Stimulated activated CD4-positive, alpha-beta T cell treated with anti-CD3 and anti-CD28 coated beads, TNF-alpha, amount 100 ng/mL, for 4 hours (primary cell): ENCODE measurements at regions not wholly inside any gene's neighbourhood (a gene's known extent, or its start where the extent isn't known, plus 50 kb on each side); places are given as distances from the start of the nearest gene placed in this dataset.

Source experiments
- DNase-seq, 3 experiments: peaks; one replicate each; pipeline ENCODE4 v3.0.0-alpha.2; 2020; ENCODE audit warnings: low read depth in 3 of 3

DNA sequence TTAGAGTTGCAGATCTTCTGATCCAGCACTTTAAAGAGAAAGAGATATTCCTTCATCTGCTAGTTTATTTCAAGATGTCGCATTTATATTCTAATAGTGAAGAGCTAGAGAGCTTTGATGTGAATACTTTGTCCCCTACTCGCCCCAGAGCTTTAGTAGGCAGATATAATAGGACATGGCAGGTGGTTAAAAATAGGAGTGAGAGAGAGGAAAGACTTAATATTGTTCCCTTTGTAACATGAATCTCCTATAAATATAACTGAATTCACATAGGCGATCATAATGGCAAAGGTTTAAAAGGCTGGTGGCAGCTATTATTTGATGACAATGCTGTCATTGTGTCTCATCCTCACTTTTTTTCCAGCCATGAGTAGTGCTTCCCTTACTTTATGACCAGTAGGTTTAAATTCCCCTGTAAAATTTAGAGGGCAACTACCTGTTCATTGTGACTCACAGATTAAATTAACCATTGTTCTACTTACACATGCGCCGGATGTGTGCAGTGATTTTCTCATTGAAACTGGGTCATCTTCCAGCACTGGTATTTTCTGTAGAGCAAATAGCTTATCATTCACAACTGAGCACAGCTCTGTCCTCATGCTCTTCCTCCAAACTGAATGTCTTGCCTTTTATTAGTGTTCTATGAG lies 906.7 kb upstream of the CELF2 start:
- DNase-seq = no peak

DNA sequence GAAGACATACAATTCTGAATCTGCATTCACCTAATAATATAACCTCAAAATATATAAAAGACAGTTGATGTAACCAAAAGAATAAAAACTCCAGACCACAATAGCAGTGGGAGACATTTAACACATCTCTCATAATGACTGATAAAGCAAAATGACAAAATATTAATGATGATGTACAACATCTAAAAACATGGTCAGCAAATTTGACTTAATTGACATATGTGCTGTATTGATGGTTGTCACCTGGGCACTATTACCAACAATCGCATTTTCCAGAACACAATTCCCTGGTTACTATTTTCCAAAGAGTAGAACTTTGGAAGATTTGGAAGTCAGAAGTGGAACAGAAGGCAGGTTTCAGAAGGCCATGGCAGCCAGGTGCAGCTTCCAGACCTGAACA lies 899.5 kb upstream of the CELF2 start:
- no peak for DNase-seq

DNA sequence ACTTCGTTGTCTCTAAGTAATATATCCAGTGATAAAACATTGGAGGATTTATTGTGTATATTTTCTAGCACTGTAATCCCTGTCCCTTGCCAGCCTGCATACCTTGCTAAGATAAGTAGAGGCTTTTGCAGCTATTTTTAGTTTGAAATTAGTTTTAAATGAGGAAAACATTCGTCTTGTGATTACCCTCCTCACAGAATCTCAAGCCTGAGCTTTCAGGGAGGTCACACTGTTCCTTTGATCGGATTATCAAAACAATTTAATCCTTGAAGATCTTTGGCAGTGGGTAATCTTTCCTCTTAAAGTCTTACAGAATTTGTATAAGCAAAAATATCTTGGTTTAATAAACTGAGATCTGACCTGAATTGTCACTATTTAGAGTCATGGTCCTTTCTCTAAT lies 897.0 kb upstream of the CELF2 start:
- DNase-seq = no peak

DNA sequence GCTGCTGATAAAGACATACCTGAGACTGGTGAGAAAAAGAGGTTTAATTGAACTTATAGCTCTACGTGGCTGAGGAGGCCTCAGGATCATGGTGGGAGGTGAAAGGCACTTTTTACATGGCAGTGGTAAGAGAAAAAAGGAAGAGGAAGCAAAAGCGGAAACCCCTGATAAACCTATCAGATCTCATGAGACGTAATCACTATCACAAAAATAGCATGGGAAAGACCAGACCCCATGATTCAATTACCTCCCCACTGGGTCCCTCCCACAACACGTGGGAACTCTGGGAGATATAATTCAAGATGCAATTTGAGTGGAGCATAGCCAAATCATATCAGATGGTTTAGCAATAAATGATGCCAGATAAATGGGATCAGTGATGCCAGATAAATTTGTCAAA lies 892.0 kb upstream of the CELF2 start:
- no peak for DNase-seq

DNA sequence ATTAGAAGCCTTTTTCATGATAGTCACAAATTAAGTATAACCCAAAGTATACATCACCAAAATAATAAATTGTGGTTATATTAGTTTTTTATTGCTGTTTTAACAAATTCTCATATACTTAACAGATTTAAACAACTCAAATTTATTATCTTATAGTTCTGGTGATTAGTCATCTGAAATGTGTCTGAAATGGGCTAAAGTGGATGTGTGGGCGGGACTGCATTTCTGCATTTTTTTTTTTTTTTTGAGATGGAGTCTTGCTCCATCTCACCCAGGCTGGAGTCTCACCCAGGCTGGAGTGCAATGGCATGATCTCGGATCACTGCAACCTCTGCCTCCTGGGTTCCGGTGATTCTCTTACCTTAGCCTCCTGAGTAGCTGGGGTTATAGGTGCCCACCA lies 891.5 kb upstream of the CELF2 start:
- DNase-seq = no peak

DNA sequence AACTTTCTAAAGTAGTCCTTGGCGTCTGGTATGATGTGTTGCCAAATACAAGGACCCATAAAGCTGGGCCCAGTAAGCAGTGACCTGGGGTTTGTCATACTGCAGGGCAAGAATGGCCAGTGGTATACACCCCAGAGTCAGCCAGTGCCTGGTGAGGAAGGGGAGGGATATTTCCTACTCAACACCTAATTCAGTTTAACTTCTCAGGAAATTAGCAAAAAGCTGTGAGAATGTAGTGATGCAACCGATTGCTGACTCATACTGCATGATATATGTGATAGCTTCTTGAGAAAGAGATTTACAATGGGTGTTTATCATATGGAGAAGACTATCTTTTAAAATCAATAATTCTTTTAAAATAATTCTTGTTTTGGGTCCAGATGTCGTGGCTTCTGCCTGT lies 889.3 kb upstream of the CELF2 start:
- DNase-seq = no peak

DNA sequence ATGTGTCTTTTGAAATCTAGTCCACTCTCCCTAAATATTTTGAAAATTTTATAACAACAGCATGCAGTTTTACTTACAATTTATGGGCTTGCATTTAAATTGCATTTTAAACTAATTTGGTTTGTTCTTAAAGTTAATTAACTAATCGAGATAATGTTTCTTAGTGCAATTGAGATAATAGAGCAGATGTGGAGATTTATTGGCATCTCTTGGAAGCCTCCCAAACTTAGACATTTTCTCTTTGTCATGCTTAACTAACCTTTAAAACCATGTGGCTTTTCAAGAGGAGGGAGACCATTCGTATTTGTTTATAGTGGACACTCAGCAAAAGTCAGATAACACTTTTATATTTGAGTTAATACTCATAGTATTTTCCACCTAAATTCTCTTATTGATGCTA lies 887.0 kb upstream of the CELF2 start:
- DNase-seq = no peak

DNA sequence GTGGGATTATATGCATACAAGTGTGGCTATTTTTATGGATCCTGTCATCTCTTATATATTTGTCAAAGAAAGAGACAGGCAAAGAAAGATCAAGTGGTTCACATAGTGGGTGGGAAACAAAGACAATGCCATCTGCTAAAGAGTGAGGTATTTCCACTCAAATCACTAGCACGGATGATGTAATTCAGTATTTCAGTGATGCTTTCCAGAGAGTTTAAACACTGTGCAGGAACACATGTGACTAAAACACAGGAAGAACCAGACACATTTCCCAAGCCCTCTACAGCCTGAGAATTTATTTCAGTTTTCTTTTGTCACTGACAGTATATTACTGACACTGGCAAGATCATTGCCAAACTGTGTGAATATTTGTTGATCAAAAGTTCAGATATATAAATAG lies 885.7 kb upstream of the CELF2 start:
- no peak for DNase-seq

DNA sequence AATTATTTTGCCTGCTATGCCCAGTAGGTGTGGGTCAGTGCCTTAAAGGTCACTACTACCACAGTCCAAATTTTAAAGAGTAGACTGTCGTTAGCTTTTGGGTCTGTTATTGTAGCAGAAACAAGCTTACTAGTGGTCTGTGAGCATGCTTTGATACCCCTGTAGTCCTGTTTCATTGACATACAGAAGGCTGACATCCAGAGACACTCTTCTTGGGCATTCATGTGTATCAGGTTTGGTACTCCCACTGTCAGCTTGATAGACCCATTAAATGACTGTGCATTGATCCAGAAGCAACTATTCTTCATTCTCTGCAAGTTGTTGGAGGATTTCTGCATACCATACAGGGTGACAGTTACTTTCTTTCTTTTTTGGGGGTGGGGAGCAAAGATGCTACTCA lies 884.4 kb upstream of the CELF2 start:
- DNase-seq = no peak

DNA sequence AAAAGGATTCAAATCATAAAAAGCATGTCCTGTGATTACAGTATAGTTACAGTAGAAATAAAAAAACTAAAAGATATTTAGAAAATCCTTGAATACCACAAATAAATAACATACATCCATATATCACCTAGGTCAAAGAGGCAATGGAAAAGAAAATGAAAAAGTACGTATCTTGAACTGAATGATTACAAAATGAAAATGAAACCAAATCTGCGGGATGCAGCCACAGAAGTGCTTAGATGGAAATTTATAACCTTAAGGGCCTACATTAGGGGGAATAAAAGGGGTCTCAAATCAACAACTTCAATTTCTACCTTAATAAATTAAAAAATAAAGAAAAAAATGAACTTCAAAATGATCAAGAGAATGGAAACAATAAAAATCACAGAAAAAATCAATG lies 879.0 kb upstream of the CELF2 start:
- no peak for DNase-seq

DNA sequence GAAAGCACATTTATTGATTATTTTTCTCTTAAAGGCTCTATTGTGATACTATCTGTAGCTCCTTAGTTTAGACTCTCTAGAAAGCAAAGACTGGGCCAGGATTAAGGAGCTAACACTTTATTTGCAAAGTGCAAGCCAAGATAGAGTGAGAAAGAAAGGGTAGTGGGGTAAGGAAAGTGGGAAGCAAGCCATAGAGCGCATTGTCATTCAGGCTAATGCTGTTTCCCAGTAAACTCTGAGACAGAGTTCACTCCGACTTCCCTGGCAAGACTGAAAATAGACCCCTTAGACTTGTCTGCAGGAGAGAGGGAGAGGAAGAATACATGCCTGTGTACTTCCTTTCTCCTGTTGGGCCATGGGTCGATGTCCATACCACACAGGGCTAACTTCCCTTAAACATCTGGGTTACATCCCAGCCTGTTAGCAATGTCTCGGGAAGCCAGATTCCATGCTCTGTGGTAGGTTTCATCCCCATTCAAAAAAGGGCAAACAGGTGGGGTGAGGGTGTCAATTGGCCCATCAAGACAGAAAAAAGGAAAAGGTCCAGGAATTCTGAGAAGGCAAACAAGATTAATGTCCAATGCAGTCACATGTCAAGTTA lies 875.8 kb upstream of the CELF2 start:
- DNase-seq = no peak

DNA sequence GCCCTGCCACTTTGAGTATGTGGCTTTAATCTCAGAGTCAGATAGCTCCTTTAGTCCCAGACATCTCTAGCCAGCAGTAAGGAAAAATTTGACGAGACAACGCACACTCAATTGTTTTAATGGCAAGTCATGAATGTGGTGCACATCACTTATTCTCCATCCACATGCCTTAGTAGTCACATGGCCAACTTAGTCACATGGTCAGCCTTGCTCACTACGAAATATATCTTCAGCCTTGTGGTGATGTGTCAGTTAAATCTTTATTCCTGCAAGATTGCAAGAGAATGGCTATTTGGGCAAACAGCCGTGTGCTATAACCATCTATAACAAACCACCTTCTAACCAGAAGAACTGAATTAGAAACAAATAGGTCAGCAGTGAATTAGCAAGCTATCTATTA lies 871.1 kb upstream of the CELF2 start:
- DNase-seq = no peak

DNA sequence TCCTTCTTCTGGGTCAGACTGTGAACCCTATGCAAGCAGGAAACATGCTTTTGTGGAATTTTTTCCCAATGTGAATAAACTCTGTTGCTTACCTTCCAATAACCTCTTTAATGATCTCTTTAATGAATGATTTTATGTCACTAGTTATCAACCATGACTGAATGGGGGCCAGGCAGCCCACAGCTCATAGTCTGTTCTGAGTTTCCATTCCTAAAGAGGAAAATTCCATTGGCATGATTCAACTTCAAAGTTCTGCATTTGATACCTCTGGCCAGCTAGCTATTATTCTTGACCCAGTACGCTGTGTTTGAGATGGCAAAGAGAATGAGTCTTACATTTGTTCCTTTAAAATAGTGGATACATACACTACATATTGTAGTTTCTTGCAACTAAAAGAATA lies 867.8 kb upstream of the CELF2 start:
- no peak for DNase-seq

DNA sequence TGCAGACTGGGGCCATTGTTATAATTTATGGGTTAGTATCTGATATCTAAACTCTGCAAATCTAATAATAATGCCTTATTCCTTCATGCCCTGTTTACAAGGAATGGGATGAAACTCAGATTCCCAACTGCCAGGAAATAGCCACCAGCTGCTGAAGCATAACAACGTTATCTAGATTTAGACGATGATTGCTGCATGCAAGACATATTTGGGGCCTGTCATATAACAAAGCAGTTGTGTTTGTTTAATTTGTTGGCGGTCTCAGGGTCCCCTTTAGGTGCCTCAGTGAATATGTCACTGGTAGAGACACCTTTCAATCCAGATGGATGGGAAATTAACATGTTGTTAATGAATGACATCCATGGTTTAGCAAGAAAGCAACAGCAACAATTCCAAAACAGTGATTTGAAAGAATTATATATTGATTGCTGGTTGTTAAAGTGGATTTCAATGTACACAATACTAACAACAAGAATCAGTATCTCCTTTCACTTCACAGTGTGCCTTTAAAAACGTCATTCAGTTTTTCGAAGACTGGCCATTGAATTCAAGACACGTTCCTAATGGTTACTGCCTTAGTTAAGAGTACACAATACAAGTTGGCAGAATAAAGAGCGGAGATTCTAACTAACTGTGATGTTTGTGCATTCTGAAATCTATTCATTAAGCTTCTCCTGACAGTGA lies 860.6 kb upstream of the CELF2 start:
- DNase-seq = no peak

DNA sequence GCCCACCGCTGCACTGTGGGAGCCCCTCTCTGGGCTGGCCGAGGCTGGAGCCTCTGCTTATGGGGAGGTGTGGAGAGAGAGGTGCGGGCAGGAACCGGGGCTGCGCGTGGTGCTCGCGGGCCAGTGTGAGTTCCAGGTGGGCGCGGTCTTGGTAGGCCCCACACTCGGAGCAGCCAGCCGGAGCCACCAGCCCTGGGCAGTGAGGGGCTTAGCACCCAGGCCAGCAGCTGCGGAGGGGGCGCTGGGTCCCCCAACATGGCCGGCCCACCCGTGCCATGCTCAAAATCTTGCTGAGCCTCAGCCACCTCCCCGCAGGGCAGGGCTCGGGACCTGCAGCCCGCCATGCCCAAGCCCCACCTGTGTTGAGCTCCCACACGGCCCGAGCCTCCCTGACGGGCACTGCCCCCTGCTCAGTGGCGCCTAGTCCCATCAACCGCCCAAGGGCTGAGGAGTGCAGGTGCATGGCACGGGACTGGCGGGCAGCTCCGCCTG lies 856.8 kb upstream of the CELF2 start:
- no peak for DNase-seq

DNA sequence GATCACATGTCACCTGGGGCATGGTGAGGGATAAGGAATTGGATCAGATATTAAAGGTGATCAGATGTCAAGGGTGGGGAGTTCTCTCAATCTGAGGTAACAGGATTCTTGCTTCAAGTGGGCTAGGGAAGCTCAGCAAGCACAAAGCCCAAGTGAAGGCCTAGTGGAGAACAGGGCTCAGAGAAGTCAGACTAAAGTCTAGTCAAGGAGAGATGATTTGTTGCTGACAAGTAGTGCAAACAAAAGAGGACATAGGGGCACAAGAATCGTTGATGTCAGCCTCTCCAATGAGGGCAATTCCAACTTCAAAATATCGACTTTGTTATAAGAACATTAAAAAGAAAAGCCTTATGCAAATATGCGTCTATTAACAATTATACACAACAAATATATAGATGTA lies 852.8 kb upstream of the CELF2 start:
- DNase-seq = no peak

DNA sequence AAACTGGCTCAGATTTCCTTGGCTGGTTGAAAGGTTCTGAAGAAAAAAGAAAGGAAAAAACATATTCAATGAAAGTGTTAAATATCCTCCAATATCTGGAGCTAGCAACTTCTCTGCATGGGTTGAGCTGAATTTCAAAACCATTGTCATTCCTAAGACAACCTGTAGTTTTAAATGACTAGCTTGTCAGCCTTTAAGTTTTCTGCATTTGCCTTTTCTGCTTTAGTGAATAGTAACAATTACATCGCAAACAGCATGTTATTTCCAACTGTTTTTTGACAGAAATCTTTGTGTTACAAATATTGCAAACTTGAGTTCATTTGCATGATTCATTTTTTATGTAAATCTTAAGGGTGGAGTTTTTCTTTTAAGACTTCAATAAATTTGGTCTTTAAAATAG lies 852.3 kb upstream of the CELF2 start:
- no peak for DNase-seq

DNA sequence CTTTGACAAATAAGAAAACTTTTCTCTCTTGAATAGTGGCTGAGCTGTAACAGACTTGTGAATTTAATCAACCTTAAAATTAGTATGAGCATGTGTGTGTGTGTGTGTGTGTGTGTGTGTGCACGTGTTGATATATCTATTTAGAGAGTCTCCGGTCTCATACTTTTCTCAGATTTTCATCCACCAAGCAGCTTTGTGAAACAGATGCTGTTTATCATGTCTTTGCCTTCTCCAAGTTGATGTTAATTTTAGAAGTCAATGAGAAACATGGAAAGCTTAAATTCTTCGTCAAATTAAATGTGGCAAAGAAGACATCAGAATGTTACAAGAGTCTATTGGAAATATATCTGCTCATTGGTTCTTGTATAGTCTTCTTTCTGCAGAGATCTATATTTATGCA lies 839.2 kb upstream of the CELF2 start:
- DNase-seq = no peak

DNA sequence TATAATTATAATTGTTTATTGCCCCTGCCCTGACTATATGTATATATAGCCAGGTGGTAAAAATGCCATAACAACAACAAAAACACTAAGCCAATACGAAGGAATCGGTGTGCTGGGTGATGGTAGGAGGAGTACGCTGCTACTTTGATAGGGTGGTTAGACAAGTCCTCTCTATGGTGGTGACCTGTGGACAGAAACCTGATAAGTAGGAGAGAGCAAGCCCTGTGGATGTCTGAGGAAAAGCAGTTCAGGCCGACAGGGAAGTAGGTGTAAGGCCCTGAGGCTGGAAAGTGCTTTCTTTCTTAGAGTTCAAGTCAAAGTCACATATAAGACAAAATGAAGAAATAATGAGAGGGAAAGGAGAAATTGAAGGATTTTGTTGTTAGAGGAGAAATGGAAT lies 823.8 kb upstream of the CELF2 start:
- no peak for DNase-seq

DNA sequence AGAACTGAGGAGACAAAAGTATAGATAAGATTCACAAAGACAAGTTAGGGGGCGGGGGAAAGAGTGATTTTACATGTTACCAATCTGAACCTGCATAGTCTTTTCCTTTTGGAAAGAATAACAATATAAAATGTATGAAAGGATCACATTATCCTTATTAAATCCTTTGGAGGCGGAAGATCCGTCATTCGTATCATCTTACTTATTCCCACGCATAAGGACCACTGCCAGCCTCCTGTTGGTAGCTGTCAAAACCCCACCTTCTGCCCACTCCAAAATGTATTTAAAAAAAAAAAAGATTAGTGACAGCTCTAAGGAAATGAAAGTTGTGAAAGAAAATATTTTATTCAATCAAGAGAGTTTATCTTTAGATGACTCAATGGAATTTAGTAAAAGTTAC lies 821.0 kb upstream of the CELF2 start:
- DNase-seq = no peak

DNA sequence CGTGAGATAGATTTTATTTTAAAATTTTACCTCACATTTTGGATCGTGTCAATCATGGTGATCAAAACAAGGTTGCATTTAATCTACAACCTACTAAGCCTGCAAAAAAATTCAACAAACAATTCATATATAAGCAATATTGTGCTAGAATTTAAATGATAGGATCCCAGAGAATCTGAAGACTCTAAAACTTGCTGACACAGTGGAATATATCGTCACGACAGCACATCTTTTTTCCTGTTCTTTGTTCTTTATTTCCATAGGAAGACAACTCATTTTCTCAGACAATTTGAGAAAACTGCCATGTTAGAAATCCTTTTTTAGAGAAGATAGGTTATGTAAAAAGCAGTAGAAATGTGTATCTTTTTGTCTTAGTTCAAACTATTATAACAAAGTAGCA lies 820.2 kb upstream of the CELF2 start:
- DNase-seq = no peak

DNA sequence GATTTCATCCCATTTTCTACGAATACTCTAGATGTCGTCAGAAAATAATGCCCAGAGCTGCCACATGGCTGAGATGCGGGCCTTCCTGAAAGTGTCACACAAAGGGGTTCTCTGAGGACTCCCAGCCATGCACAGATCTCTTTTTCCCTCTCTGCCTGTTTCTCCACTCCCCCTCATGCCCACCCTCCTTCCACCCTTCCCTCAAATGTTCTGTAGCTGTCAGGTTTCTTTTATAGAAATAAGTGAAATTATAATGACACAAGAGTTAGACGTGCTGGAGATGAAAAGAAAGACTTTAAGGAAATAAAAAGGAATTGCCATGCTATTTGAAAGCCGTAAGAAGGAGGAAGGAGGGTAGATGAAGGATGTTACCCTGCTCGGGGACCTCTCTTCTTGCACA lies 819.3 kb upstream of the CELF2 start:
- no peak for DNase-seq

DNA sequence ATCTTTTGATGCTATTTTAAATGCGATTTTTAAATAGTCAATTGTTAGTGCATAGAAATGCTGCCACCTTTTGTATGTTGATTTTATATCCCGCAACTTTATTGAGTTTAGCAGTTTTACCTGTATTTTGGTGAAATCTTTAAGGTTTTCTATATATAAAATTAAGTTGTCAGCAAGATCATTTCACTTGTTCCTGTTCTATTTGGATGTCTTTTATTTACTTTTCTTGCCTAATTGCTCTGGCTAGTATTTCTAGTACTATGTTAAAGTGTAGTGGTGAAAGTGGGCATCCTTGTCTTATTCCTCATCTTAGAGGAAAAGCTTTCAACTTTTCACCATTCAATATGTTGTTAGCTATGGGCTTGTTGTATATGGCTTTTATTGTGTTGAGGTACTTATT lies 813.3 kb upstream of the CELF2 start:
- no peak for DNase-seq

DNA sequence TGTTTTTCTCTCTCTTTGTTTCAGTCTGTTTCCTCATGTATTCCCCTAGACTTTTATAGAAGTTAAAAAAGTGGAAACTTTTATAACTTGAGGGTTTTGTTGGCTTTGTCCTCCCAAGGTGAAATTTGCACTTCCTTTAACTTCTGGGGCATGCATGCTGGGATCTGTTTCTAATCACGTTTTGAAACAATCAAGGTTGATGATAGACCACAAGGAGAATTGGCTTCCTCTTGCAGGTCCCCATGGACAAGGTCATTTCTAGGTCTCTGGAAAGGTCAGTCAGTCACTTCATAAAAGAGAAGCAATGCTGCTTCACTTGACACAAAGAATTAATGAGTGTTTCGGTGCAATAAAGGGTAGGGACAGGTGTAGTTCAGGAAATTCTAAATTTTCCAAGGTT lies 811.8 kb upstream of the CELF2 start:
- DNase-seq = no peak
